IMR-90 (cell line): ENCODE measurements at regions not wholly inside any gene's neighbourhood (a gene's known extent, or its start where the extent isn't known, plus 50 kb on each side); places are given as distances from the start of the nearest gene placed in this dataset.

Experiments
- BHLHE40 ChIP-seq: fragments of 150-350 bp; IDR thresholded peaks from 2 replicates; pipeline ENCODE4 v1.6.1; 2016; ENCODE audit warnings: mild to moderate bottlenecking, low read depth, low read length
- CTCF ChIP-seq: conservative IDR thresholded peaks from 2 replicates; pipeline ENCODE4 v1.5.1; 2012; ENCODE audit warnings: mild to moderate bottlenecking, low read depth, low read length, improper control_type of control experiment
- ELK1 ChIP-seq: fragments of 150-350 bp; IDR thresholded peaks from 2 replicates; pipeline ENCODE4 v1.6.1; 2016; ENCODE audit warnings: low read depth, mild to moderate bottlenecking, low read length, moderate library complexity, borderline replicate concordance
- FOS ChIP-seq: fragments of 150-350 bp; IDR thresholded peaks from 2 replicates; pipeline ENCODE4 v1.6.1; 2016; ENCODE audit warnings: low read depth, low read length
- MAZ ChIP-seq: IDR thresholded peaks from 2 replicates; pipeline ENCODE4 v1.6.1; 2012; ENCODE audit warnings: low read depth, mild to moderate bottlenecking, low read length, improper control_type of control experiment, moderate library complexity, borderline replicate concordance
- MXI1 ChIP-seq: IDR thresholded peaks from 2 replicates; pipeline ENCODE4 v1.6.1; 2012; ENCODE audit warnings: low read depth, mild to moderate bottlenecking, low read length, moderate library complexity, borderline replicate concordance
- NFE2L2 ChIP-seq: fragments of 150-350 bp; IDR thresholded peaks from 2 replicates; pipeline ENCODE4 v1.6.1; 2016; ENCODE audit warnings: low read depth, mild to moderate bottlenecking, low read length
- POLR2A ChIP-seq: IDR thresholded peaks from 2 replicates; pipeline ENCODE4 v1.6.1; 2012; ENCODE audit warnings: mild to moderate bottlenecking, low read depth, low read length
- RAD21 ChIP-seq: IDR thresholded peaks from 2 replicates; pipeline ENCODE4 v1.6.1; 2012; ENCODE audit warnings: low read length, improper control_type of control experiment
- RCOR1 ChIP-seq: IDR thresholded peaks from 2 replicates; pipeline ENCODE4 v1.6.1; 2012; ENCODE audit warnings: mild to moderate bottlenecking, low read length, improper control_type of control experiment; ENCODE audit not compliant: insufficient replicate concordance
- RFX5 ChIP-seq: IDR thresholded peaks from 2 replicates; pipeline ENCODE4 v1.8.0; 2012; ENCODE audit warnings: low read depth, mild to moderate bottlenecking, low read length, moderate library complexity
- USF2 ChIP-seq: fragments of 150-350 bp; IDR thresholded peaks from 2 replicates; pipeline ENCODE4 v1.6.1; 2017; ENCODE audit warnings: mild to moderate bottlenecking, antibody characterized with exemption, low read length, low read depth

- TF ChIP-seq RCOR1 (no peak), CTCF (no peak), BHLHE40 (no peak), NFE2L2 (no peak), POLR2A (no peak), USF2 (no peak), RFX5 (no peak), FOS (no peak), RAD21 (no peak), MXI1 (no peak), MAZ (no peak), ELK1 (no peak)
These were observed 245.0 kb upstream of the RND3 start for GRCh38 chr2:150732491-150732890.
